Germinal center (tissue), 1 donor: ENCODE measurements at regions not wholly inside any gene's neighbourhood (a gene's known extent, or its start where the extent isn't known, plus 50 kb on each side); places are given as distances from the start of the nearest gene placed in this dataset.
"Not testable (repeated sequence)": the region's sequence is repeated elsewhere in the genome, so short reads cannot be mapped to it uniquely, and the experiment has no call there.

Experiments
- DNase-seq: peaks from one replicate; pipeline ENCODE4 v3.0.0; 2012; ENCODE audit warnings: mixed read lengths, low spot score

DNA sequence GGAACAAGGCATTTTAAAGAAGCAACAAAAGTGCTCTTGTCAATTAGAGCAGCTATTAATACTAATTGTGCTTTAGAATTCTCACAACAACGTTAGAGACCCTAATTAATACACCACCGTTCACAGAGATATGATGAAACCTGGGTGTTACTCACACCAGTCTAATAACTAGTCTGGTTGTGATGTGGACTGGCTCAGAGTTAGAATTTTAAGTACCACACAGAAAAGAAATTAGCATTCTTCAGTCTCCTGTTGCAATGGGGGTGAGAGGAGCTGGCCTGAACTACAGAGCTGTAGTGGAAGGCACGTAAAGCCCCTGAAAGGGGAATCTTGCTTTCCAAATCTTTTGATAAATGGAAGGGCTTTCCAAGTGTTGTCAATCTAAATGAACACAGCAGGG, 240.8 kb upstream of the TOX3 start:
- no peak for DNase-seq

DNA sequence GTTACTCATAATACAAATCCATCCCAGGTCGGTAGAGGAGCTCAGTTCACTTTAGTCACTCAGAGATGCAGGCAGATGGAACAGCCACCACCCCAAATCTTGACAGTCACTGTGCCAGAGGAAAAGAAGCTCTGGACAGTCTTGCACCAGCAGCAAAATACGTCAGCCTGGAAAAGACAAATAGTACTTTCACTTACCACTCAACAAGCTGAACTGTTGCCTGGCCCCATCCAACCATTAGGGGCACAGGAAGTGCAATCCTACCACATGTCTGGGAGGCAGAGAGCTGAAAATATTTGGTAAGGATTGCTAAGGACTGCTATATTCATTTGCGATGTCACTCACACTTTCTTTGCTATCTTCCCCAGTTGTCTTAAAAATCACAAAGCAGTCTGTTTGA, 239.1 kb upstream of the TOX3 start:
- DNase-seq: no peak

DNA sequence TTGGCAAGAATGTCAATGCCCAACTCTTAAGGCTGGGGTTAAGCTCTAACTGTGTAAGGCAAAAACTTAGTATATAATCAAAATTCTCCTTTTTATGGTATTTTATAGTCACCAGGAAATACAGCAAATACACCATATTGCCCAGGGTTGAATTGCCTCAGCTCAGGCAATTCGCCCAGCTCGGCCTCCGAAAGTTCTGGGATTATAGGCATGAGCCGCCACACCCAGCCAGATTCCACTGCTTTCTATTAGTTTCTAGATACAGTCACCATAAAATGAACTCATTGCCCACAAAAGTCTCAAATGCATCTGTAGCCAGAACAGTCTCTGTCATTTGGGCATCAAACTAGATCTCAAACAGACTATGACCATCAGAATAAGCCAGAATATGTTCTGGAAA, 238.7 kb upstream of the TOX3 start:
- DNase-seq: no peak

DNA sequence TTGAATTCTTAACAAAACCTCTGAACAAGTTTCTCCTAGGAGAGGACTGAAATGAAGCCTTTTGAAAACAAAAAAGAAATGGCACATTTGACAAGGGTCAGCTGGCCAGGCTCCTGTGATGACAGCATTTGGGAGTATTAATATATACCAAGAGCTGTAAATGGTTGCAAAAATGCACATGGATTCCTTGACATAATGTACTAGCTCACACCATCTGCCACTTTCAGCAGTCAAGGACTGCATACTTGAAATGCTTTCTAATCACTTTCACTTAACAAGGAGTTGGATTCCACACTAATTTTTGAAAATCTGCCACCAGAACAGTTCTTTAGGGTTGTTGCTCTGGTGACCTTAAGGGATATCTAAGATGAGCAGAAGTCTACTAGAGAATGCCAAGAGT, 236.7 kb upstream of the TOX3 start:
- DNase-seq: no peak

DNA sequence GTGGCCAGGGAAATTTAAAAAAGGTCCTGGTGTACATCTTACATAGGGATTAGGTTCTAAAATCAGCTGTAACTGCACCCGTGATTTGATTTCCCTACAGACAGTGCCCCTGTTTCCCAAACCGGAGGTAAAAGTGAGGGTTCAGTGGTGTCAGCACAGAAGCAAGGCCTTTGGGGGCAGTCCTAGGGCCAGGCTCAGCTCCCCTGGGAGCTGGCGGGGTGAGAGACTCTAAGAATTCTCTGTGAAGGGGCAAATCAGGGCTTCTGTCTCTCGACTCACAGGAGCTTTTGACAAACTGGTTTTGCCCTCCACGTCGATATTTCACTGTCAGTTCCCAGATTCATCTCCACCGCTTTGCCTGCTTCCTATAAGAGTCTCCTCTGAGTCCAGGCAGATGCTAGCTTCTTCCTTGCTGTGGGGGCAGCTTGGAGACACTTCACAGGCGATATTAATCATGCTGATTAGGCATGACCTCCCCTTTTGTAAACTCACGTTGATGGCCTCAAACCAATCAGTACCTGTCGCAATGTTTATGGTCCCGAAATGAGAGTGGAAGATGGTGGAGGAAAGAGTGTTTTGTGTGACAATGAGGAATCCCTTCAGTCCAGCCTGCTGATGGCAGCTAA, 234.2 kb upstream of the TOX3 start:
- no peak for DNase-seq

DNA sequence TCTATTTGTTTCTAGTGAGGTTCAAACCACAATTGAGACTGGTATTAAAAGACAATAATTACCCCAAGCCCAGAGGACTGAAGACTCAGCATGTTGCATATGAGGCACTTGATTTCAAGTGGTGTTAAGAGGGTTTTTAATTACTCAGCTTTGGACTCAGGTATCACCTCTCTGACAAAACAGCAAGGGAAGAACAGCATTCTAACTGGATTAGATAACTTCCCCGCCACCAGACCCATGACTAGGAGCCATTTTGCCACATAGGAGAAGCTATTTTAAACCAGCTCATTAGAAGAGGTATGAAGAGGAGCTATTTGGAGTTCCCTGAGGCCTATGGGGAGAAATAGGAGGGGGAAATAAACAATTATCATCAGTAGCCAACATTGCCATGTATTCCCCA, 226.1 kb upstream of the TOX3 start:
- DNase-seq: no peak

DNA sequence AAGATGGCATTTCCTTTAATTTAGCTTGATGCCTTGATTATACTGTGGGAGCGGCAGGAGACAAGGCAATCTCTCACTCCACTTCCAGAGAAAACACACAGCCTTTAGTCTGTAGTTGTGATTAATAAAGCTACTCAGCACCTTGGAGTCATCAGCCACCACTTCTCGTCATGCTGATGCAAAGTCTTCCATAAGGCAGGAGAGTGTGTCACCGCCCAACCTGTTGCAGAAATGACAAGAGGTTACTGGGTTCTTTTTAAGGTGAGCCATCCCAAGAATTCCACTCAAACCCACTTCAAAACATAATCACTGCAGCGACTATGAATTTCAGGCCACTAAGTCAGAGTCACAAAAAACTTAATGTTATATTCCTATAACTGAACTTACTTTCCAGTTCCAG, 223.9 kb upstream of the TOX3 start:
- no peak for DNase-seq

DNA sequence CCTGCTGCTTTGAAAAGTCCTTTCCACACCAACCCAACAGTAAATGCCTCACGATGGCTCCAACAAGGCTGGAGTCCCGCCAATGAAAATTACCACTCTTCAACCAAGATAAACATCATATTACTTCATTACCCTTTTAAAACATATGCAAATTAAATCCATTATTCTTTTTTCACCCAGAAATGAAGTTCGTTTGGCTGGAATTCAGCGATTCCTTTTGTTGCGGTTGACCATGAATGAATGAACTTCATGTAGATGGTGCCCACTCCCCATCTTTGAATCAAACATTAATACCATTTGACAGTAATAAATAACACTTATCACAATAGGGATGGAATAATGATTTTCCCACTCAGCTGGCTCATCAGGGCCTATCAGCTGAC, 211.5 kb upstream of the TOX3 start:
- DNase-seq: no peak

DNA sequence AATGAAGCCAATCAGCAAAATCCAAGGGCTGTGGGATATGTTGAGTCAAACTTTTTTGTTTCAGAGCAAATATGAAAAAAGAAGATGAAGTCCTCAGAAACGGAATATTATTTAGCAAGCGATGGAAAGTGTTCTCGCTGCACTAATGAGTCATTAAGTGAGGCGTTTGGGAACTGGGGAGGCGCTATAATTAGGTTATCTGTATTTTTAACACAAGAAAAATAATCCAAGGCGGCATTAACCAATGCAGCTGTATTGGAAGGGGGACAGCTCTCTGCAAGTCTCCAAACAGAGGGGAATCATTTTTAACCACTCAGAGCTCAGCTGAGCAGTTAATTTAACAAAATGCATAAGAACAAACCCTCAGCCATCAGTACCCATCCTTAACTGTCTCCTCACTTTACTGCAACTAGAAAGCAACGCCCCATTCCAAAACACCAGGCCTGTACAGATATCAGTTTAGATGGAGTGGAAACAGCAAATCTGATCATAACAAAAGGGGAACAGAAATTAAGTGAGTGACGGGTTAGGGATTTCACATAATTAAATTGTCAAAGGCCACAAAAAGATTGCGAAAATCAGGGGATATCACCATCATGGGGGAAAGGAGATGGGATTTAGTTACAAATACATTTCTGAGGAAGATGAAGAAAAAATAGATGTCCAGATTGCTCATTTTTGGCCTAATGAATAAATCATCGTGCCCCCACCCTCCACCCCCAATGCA, 211.0 kb upstream of the TOX3 start:
- DNase-seq: no peak

DNA sequence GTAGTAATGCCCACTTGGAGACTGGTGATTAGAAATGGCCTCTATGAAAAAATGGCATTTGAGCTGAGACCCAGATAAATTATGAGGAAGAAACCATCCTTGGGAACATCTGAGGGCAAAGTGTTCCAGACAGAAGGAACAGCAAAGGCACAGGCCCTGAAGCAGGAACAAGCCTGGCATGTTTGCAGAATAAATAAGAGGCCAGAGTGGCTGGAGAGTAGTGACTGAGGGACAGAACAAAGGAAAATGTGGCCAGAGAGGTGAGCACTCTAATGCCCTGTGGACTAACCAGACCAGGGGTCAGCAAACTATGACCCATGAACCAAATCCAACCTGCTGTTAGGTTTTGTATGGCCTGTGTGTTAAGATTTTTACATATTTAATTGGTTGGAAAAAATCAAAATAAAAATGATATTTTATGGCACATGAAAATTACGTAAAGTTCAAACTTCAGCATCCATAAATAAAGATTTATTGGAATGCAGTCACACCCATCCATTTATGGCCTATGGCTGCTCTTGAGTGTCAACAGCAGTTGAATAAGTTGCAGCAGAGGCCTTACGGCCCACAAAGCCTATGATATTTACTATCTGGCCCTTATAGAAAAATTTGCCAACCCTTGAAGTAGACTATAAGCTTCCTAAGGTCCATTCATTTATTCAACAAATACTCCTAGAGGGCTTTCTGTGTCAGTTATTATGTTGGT, 210.0 kb upstream of the TOX3 start:
- no peak for DNase-seq

DNA sequence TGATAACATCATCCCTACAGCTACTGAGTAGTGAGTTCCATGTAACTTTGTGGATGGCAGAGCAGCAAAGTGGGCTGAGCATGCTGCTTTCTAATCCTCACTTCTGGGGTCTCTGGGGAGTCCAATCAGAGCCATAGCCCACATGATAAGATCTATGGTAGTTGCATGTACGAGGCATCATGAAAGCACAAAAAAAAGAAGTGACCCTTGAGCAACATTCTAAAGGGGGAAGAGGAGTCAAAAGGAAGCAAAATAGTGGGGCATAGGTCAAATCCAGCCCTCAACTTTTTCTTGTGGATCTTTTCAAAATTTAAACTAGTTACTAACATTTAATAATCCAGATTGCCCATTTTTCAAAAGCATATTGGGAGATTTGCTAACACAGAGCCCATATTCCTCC, 208.5 kb upstream of the TOX3 start:
- DNase-seq: no peak

DNA sequence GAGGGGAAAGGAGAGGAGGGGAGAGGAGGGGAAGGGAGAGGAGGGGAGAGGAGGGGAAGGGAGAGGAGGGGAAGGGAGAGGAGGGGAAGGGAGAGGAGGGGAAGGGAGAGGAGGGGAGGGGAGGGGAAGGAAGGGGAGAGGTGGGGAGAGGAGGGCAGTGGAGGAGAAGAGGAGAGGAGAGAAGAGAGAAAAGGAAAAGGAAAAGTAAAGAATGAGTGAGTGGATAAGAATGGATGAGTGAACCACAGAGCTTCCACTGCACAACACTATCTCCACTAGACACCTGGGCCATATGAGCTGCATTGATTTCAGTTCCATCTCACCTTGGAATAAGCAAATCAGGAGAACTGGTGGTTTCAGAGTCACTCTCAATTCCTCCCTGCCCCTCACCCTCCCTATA, 204.1 kb upstream of the TOX3 start:
- DNase-seq: no peak

DNA sequence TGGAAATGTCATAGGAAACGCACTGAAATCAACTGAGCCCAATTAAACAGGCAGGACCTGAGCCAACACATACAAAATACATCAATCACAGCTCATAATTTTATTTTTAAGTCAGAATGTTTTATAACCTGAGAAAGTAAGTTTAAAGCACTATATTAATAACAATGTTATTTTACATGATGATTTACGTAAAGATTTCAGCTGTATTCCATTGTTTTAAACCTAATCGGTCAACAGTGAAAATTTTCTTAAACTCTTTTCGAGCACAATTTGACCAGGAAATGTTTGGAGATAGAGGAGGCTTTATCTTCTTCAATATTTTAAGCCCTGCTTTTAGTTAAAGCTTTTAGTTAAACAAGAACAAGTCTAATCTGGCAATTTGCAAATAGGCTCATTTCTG, 201.8 kb upstream of the TOX3 start:
- no peak for DNase-seq

DNA sequence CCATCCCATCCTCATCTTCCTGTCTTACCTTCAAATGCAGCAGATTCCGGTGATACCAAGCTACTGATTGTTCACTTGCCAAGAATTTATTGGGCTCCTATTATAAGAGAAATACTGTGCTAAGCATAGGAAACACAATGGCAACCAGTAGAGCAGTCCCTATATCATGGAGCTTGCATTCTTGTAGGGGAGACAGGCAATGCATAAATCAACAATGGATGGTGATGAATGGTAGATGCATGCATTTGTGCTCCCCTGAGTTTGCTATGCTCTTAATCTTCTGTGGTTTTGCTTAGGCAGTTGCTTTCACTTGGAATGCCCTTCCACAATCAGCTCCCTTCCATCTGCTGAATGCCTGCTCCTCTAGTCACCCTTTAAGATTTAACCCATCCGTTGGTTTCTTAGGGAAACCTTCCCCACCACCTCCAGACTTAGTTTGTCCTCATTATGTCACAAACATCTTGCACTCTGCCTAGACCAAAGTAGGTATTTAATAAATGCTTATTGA, 200.2 kb upstream of the TOX3 start:
- DNase-seq: no peak

DNA sequence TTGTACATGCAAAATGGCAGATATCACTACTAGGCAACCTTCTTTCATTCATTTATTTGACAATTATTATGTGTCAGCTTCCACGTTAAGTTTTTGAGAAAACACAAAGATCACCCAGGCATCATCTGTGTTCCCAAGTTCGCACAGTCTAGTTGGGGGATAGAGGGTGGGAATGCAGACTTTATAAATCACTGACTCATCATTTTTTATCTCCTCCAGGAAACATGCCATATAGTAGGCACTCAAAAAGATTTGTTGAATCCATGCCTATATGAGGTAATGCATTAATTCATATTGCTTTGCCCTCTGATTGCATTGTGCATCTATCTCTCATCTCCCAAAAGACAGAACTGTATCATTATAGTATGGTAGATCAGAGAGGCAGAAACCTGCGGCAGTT, 196.8 kb upstream of the TOX3 start:
- no peak for DNase-seq

DNA sequence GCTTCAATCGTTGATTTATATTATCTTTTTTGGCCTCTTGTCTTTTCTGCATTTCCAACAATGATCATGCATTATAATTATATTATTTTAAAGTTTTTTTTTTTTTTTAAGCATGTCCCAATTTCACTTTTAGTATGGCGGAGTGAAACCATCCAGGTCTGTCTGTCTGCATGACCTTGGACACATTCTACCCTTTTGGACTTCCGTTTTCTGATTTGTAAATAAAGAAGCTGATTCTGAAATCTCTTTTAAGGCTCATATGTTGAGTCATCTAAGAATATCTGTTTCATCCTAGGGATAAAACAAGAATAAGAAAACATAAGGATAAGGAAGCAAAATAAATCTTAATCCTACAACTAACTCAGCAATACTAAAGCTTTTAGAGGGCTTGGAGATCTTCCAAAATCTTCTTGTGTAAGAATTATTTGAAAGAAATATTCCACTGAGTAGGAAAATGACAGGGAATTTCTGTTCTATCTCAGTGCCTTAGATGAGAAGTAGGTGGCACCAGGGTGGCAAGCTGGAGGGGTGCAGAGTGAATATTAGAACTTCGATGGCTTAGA, 195.7 kb upstream of the TOX3 start:
- DNase-seq: no peak

DNA sequence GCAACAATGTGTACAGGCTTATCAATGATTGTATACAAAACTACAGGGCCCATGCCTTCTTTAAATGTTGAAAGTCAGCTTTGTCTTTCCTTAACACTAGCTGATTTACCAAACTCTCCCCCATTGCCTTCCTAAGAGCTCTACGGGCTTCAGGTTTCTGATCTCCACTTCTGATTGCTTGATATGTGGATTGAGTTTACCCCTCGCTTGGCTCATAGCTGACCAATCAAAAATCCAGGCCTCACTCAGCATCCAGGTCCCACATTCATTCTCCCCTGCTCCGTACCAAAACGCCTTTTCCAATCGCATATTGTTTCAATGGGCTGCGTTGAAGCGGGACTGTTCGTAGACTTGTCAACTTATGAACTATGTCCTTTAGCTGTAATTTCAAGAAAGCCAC, 195.1 kb upstream of the TOX3 start:
- DNase-seq: no peak

DNA sequence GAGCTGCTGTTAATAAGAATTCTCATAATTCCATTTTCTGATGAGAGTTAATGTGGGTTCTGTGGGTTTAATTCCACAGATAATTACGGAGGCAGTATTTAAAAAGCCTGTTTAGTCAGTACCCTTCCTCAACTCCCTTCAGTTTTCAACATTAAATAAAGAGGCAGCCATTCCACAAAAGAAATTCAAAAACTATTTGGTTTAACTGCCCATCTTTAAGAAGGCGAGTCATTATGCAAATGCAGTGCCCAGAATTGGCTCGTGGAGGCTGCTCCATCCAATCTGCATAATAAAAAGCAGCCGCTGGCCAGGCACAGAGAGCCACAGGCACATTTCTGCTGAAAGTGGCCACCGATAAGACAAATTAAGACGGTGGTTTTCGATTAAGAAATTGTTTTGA, 194.4 kb upstream of the TOX3 start:
- DNase-seq: no peak

DNA sequence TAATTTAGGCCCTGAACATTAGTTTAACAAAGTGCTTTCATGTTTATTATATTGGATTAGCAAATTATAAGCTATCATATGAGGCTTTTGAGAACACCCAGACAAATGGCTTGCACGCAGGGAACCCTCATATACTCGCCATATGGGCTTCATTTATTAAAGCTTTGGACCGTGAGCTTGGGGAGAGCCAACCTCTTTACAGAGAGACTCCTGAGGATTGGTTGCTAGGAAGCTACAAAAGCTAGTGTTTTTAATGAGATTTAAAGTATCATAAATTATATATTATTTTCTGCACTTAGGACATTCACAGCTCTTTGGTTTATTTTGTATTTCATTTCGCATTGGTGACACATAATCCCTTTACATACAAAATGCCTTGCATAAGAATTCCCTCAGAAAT, 193.8 kb upstream of the TOX3 start:
- DNase-seq: no peak

DNA sequence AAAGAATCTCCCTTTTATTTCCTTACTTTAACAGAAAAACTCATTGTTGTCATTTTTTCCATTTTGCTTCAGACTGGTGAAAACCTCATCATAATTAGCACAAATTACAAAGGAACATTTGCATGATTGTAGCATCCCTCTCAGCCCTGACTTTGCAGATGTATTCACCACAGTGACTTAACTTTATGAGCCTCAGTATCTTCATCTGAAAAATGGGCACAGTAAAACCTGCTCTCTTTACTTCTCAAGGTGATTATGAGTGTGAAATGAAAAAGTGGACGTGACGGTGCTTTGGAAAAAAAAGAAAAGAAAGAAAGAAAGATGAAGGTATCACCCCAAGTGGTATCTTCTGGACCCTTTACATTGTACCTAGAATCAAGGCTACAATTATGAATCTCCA, 193.4 kb upstream of the TOX3 start:
- DNase-seq: no peak

DNA sequence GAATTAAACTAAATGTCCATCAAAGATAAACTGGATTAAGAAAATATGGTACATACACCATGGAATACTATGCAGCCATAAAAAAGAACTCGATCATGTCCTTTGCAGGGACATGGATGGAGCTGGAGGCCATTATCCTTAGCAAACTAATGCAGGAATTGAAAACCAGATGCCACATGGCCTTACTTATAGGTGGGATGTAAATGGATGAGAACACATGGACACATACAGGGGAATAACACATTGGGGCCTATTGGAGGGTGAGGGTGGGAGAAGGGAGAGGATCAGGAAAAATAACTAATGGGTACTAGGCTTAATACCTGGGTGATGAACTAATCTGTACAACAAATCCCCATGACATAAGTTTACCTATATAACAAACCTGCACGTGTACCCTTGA, 192.0 kb upstream of the TOX3 start:
- not testable (repeated sequence) for DNase-seq

DNA sequence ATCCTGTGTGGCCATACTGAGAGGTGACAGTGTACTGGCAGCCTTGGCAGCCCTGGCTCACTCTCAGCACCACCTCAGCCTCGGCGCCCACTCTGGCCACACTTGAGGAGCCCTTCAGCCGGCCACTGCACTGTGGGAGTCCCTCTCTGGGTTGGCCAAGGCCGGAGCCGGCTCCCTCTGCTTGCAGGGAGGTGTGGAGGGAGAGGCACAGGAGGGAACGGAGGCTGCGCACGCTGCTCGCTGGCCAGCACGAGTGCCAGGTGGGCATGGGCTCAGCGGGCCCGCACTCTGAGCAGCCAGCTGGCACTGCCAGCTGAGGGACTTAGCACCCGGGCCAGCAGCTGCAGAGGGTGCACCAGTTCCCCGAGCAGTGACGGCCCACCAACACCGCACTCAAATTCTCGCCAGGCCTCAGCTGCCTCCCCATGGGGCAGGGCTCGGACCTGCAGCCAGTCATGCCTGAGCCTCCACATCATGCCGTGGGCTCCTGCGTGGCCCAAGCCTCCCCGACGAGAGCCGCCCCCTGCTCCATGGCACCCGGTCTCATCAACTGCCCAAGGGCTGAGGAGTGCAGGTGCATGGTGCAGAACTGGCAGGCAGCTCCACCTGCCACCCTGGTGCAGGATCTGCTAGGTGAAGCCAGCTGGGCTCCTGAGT, 184.4 kb upstream of the TOX3 start:
- no peak for DNase-seq

DNA sequence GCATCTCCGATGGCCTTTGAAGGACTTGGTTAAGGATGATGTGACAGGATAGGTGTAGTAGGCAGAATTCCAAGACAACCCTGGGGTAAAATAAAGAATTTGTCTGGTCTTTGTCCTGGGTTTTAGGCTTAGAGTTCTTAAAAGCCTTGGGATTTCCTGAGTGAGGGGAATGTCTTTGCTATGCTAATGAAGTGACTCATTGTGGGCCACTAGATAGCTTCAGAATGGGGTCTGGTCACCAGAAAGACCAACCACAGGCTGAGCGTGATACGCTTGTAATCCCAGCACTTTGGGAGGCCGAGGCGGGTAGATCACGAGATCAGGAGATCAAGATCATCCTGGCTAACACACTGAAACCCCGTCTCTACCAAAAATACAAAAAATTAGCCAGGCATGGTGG, 182.8 kb upstream of the TOX3 start:
- no peak for DNase-seq
